Kidney epithelial cell (primary cell): ENCODE measurements at regions not wholly inside any gene's neighbourhood (a gene's known extent, or its start where the extent isn't known, plus 50 kb on each side); places are given as distances from the start of the nearest gene placed in this dataset.
"Not testable (repeated sequence)": the region's sequence is repeated elsewhere in the genome, so short reads cannot be mapped to it uniquely, and the experiment has no call there.

Source experiments
- DNase-seq: peaks from one replicate; pipeline ENCODE4 v3.0.0-alpha.2; 2010; ENCODE audit warnings: low read depth
- H3K27me3 ChIP-seq: 2 replicates; pipeline ENCODE4 v1.6.0; 2011; ENCODE audit warnings: low read length; ENCODE audit not compliant: control insufficient read depth, insufficient read depth
- H3K36me3 ChIP-seq: 2 replicates; pipeline ENCODE4 v1.5.1; 2011; ENCODE audit warnings: low read length; ENCODE audit not compliant: control insufficient read depth, insufficient read depth
- H3K4me3 ChIP-seq: 2 replicates; pipeline ENCODE4 v1.5.1; 2011; ENCODE audit warnings: low read depth, mild to moderate bottlenecking, control low read depth, low read length
- TF ChIP-seq, protein P1 (sequence below): IDR thresholded peaks from 2 replicates; pipeline ENCODE4 v1.5.1; 2011; ENCODE audit warnings: mild to moderate bottlenecking, moderate library complexity, low read length, control low read depth, inconsistent platforms; ENCODE audit not compliant: insufficient read depth, poor library complexity, severe bottlenecking

DNA sequence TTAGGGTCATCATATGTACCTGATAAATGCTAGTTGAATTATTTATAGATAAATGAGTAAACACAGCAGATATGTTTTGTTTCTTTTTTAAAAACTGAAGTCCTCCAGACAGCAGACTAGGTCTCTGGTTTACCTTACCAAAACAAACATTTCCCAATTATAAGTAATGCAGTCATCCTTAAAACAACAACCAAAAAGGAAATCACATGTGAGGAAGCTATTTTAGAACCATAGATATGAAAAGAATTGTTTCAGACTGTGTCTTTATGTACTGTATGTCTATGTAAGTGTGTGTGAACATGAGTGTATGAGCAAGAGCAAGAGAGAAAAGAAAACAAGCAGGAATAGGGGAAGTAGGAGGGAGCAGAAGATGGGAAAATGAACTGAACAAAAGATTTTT is 441.0 kb downstream of the CPS1 start:
- TF ChIP-seq, protein P1, sequence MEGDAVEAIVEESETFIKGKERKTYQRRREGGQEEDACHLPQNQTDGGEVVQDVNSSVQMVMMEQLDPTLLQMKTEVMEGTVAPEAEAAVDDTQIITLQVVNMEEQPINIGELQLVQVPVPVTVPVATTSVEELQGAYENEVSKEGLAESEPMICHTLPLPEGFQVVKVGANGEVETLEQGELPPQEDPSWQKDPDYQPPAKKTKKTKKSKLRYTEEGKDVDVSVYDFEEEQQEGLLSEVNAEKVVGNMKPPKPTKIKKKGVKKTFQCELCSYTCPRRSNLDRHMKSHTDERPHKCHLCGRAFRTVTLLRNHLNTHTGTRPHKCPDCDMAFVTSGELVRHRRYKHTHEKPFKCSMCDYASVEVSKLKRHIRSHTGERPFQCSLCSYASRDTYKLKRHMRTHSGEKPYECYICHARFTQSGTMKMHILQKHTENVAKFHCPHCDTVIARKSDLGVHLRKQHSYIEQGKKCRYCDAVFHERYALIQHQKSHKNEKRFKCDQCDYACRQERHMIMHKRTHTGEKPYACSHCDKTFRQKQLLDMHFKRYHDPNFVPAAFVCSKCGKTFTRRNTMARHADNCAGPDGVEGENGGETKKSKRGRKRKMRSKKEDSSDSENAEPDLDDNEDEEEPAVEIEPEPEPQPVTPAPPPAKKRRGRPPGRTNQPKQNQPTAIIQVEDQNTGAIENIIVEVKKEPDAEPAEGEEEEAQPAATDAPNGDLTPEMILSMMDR, result no peak
- no peaks in the 10 kb centered on the region for H3K36me3 ChIP-seq
- DNase-seq, result no peak
- no peaks in the 10 kb centered on the region for H3K27me3 ChIP-seq
- no peak overlapping the region for H3K4me3 ChIP-seq

DNA sequence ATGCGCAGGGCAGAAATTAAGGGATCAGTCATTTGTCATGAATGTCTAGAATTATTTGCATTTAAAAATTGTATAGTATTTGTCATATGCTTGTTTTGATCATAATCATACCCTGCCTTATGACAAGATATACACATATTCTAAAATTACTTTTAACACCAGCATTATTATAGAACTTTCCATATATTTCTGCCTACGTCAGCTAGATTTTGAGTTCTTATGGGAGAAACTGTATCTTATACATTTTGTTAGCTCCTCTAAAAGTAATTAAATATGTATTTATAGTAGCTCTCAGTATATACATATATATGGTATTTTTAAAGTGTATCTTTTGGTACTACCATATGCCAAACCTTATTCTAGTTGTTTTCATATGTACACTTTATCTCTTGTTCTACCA is 441.9 kb downstream of the CPS1 start:
- no peaks in the 10 kb centered on the region for H3K27me3 ChIP-seq
- no peak overlapping the region for H3K4me3 ChIP-seq
- no peak for DNase-seq
- no peaks in the 10 kb centered on the region for H3K36me3 ChIP-seq
- TF ChIP-seq, protein P1, result no peak

DNA sequence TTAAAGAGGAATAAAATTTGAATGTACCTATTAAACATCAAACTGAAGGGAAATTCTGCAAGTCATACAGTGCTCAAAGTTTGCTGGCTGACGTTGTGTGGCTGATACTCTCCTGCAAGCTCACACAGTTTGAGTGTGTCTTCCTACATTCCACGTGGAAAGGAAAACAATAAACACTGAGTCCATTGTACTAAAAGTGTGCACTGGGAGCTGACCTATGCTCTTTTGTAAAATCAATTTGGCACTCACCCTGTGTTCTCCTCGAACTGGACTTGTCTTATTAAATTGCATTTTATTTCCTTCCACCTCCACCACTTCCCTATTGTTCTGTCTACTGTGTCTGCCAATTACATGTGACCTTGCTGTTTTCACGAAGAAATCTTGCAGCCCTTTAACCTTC is 458.0 kb downstream of the CPS1 start:
- Histone ChIP-seq H3K27me3 (no peaks in the 10 kb centered on the region), H3K36me3 (no peaks in the 10 kb centered on the region), H3K4me3 (no peak overlapping the region)
- TF ChIP-seq, protein P1, result no peak
- DNase-seq, result no peak

DNA sequence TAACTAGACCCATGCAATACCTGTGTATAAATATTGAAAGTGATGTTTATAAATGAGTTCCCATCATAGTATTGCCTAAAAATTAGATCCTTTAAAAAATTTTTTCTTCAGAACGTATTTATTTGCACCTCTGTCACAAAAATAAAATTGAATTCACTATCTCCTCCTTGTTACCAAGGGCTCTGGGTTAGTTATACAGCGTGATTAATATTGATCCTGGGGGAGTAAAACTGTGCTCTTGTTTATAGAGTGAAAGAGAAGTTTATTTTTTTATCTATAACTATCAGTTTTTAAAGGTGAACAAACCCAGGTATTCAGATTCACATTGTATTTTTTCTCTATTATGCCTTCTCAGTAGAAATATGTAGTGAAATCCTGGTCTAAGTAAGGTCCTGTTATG is 458.5 kb downstream of the CPS1 start:
- TF ChIP-seq, protein P1, result no peak
- Histone ChIP-seq H3K36me3 (no peaks in the 10 kb centered on the region), H3K27me3 (no peaks in the 10 kb centered on the region), H3K4me3 (no peak overlapping the region)
- no peak for DNase-seq

DNA sequence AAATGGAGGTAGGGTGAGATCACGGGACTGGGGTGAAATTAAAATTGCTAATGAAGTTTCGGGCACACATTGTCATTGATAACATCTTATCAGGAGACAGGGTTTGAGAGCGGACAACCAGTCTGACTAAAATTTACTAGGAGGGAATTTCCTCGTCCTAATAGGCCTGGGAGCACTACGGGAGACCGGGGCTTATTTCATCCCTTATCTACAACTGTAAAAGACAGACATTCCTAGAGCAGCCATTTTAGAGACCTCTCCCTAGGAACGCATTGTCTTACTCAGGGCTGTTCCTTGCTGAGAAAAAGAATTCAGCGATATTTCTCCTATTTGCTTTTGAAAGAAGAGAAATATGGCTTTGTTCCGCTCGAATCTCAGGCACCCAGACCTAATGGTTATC is 468.7 kb downstream of the CPS1 start:
- not testable (repeated sequence) for H3K36me3 ChIP-seq, H3K4me3 ChIP-seq, DNase-seq, H3K27me3 ChIP-seq

DNA sequence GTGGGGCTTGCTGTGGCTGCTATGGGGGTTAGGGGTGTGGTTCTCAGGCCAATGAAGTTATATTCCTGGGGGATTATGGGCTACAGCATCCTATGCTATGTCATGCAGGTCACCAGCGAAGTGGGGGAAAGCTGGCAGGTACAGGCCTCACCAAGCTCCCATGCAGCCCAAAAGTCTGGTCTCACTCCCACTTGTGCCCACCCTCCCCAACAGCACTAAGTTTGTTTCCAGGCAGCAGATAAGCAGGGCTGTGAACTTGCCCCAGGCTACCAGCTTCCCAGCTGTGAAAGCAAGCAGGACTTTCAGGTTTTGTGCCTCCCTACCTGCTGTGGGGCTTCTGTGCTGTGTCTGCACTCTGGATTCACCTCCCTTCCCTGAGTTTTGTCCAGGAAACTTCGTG is 469.7 kb downstream of the CPS1 start:
- no peaks in the 10 kb centered on the region for H3K27me3 ChIP-seq
- no peaks in the 10 kb centered on the region for H3K36me3 ChIP-seq
- TF ChIP-seq, protein P1, result no peak
- no peak overlapping the region for H3K4me3 ChIP-seq
- no peak for DNase-seq

DNA sequence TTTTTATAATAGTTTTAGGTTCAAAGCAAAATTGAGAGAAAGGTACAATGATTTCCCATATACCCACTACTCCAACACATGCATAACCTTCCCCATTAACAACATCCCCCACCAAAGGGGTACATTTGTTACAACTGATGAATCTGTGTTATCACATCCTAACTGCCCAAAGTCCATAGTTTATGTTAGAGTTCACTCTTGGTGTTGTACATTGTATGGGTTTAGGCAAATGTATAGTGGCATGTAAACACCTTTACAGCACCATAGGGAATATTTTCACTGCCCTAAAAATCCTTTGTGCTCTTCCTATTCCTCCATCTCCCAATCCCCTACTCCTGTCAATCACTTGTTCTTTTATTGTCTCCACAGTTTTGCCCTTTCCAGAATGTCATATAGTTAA is 471.6 kb downstream of the CPS1 start:
- TF ChIP-seq, protein P1, result no peak
- no peak overlapping the region for H3K4me3 ChIP-seq
- H3K27me3 ChIP-seq, result no peaks in the 10 kb centered on the region
- no peak for DNase-seq
- H3K36me3 ChIP-seq, result no peaks in the 10 kb centered on the region
